ENCODE measurements at regions not wholly inside any gene's neighbourhood (a gene's known extent, or its start where the extent isn't known, plus 50 kb on each side); places are given as distances from the start of the nearest gene placed in this dataset.

- TF ChIP-seq CTCF (IDR thresholded peaks at IDR 0.05), result no peak
- TF ChIP-seq EP300 (IDR thresholded peaks at IDR 0.05), result no peak
- TF ChIP-seq POLR2A (IDR thresholded peaks at IDR 0.05), result no peak
These were observed 131.6 kb upstream of the ETV3 start for GRCh38 chr1:157269656-157270375.

Data from tibial nerve (tissue), 4 donors.